H1 (cell line): ENCODE measurements at regions not wholly inside any gene's neighbourhood (a gene's known extent, or its start where the extent isn't known, plus 50 kb on each side); places are given as distances from the start of the nearest gene placed in this dataset.

Source experiments
- CTCF ChIA-PET: fragments of 300-600 bp; sonication (Branson Sonifier 250); formaldehyde crosslinking; loops from one replicate; lab custom pipeline; 2021; ENCODE audit not compliant: partially characterized antibody; lab: Charles Lee
- POLR2A ChIA-PET: fragments of 300-600 bp; sonication (Branson Sonifier 250); formaldehyde crosslinking; loops from one replicate; lab custom pipeline; 2021; ENCODE audit warnings: inconsistent platforms; ENCODE audit not compliant: partially characterized antibody; lab: Charles Lee
- DNase-seq, 2 experiments: peaks; one replicate each; pipeline versions ENCODE4 v3.0.0 to v3.0.0-alpha.2; 2010 to 2022; ENCODE audit warnings: low spot score in 2 of 2, low read depth in 1 of 2, mixed read lengths in 1 of 2
- FAIRE-seq: peaks from 2 replicates; lab custom pipeline; 2011; peaks lifted over from hg19 to GRCh38; lab: Jason Lieb, UNC
- H2AFZ ChIP-seq: 2 replicates; pipeline ENCODE4 v1.8.1; 2012; ENCODE audit warnings: low read length, inconsistent platforms
- H2AK5ac ChIP-seq: 2 replicates; pipeline ENCODE4 v1.6.1; 2013; ENCODE audit warnings: low read depth, low read length
- H2BK120ac ChIP-seq: replicated peaks from 2 replicates; pipeline ENCODE3; 2013; ENCODE audit warnings: low read depth, low read length, inconsistent platforms
- H2BK12ac ChIP-seq: 2 replicates; pipeline ENCODE4 v1.6.1; 2013; ENCODE audit warnings: low read depth, low read length
- H2BK15ac ChIP-seq: 2 replicates; pipeline ENCODE4 v1.6.1; 2013; ENCODE audit warnings: low read length
- H2BK20ac ChIP-seq: 2 replicates; pipeline ENCODE4 v1.6.1; 2013; ENCODE audit warnings: low read length
- H2BK5ac ChIP-seq: 2 replicates; pipeline ENCODE4 v1.6.1; 2013; ENCODE audit warnings: low read depth, low read length
- H3K14ac ChIP-seq: 2 replicates; pipeline ENCODE4 v1.6.1; 2013; ENCODE audit warnings: inconsistent platforms; ENCODE audit not compliant: insufficient read length
- H3K18ac ChIP-seq: 2 replicates; pipeline ENCODE4 v1.6.1; 2013; ENCODE audit warnings: low read length; ENCODE audit errors: extremely low read depth
- H3K23ac ChIP-seq: 2 replicates; pipeline ENCODE4 v1.6.1; 2013; ENCODE audit warnings: inconsistent platforms; ENCODE audit not compliant: insufficient read length
- H3K23me2 ChIP-seq: 2 replicates; pipeline ENCODE4 v1.6.1; 2013; ENCODE audit warnings: low read depth, low read length
- H3K27ac ChIP-seq: 2 replicates; pipeline ENCODE4 v1.6.1; 2011; ENCODE audit warnings: low read depth, low read length, inconsistent platforms
- H3K27me3 ChIP-seq, 4 experiments: replicated peaks in 1 of 4; 1 replicate in 1 of 4; 2 replicates in 3 of 4; pipeline versions ENCODE4 v1.6.1 to v1.8.1; 2011 to 2013; ENCODE audit warnings: low read length in 3 of 4, mild to moderate bottlenecking in 3 of 4, inconsistent platforms in 2 of 4, mixed read lengths in 2 of 4, moderate library complexity in 1 of 4; ENCODE audit not compliant: control insufficient read depth in 3 of 4, insufficient read depth in 3 of 4; ENCODE audit errors: extremely low read depth in 1 of 4
- H3K36me3 ChIP-seq, 4 experiments: 2 replicates each; pipeline versions ENCODE4 v1.6.1 to v1.8.1; 2011 to 2013; ENCODE audit warnings: mild to moderate bottlenecking in 4 of 4, low read length in 3 of 4, moderate library complexity in 2 of 4, control low read depth in 1 of 4, inconsistent platforms in 1 of 4; ENCODE audit not compliant: insufficient read depth in 4 of 4, control insufficient read depth in 2 of 4
- H3K4ac ChIP-seq: replicated peaks from 2 replicates; pipeline ENCODE3; 2013; ENCODE audit warnings: low read length, low read depth, mixed read lengths, inconsistent platforms; ENCODE audit not compliant: insufficient read length
- H3K4me1 ChIP-seq, 4 experiments: replicated peaks in 1 of 4; 1 replicate in 1 of 4; 2 replicates in 3 of 4; pipeline versions ENCODE4 v1.6.1 to v1.8.1; 2011 to 2013; ENCODE audit warnings: low read length in 3 of 4, inconsistent platforms in 2 of 4, mixed read lengths in 1 of 4; ENCODE audit not compliant: insufficient read depth in 4 of 4, control insufficient read depth in 3 of 4
- H3K4me2 ChIP-seq, 2 experiments: 2 replicates each; pipeline versions ENCODE4 v1.6.1 to v1.8.1; 2011 to 2013; ENCODE audit warnings: low read depth in 2 of 2, low read length in 2 of 2, control low read depth in 1 of 2, inconsistent platforms in 1 of 2, mild to moderate bottlenecking in 1 of 2; ENCODE audit not compliant: insufficient read depth in 1 of 2
- H3K4me3 ChIP-seq, 4 experiments: fragments of 200-600, 300-600 bp in 1 of 4; sonication (generic), shearing (Covaris generic), sonication (Bioruptor Twin) in 1 of 4; 2 replicates each; pipeline versions ENCODE4 v1.5.1 to v1.8.1; 2011 to 2016; ENCODE audit warnings: low read length in 4 of 4, low read depth in 3 of 4, control low read depth in 2 of 4, inconsistent platforms in 2 of 4, mild to moderate bottlenecking in 2 of 4, mixed read lengths in 1 of 4, moderate library complexity in 1 of 4; ENCODE audit not compliant: insufficient read depth in 2 of 4; ENCODE audit errors: extremely low read depth in 1 of 4
- H3K56ac ChIP-seq: replicated peaks from 2 replicates; pipeline ENCODE3; 2013; ENCODE audit warnings: low read depth, mild to moderate bottlenecking, mixed read lengths, low read length, inconsistent platforms; ENCODE audit not compliant: insufficient read length
- H3K79me1 ChIP-seq: 2 replicates; pipeline ENCODE4 v1.6.1; 2013; ENCODE audit warnings: low read depth, low read length, control low read depth
- H3K79me2 ChIP-seq, 2 experiments: 2 replicates each; pipeline versions ENCODE4 v1.6.1 to v1.8.1; 2012 to 2013; ENCODE audit warnings: low read length in 2 of 2, mild to moderate bottlenecking in 2 of 2, inconsistent platforms in 1 of 2; ENCODE audit not compliant: insufficient read depth in 2 of 2, control insufficient read depth in 1 of 2
- H3K9ac ChIP-seq, 4 experiments: replicated peaks in 1 of 4; 1 replicate in 1 of 4; 2 replicates in 3 of 4; pipeline versions ENCODE4 v1.6.1 to v1.8.1; 2011 to 2013; ENCODE audit warnings: low read depth in 3 of 4, low read length in 3 of 4, control low read depth in 2 of 4, mild to moderate bottlenecking in 2 of 4, moderate library complexity in 2 of 4, inconsistent platforms in 1 of 4; ENCODE audit errors: extremely low read depth in 1 of 4
- H3K9me3 ChIP-seq, 2 experiments: 2 replicates each; pipeline versions ENCODE4 v1.6.1 to v1.8.1; 2012 to 2013; ENCODE audit warnings: mild to moderate bottlenecking in 2 of 2, moderate library complexity in 2 of 2, control low read depth in 1 of 2, inconsistent platforms in 1 of 2, low read depth in 1 of 2, low read length in 1 of 2, mixed read lengths in 1 of 2; ENCODE audit not compliant: insufficient read depth in 2 of 2
- H4K20me1 ChIP-seq, 2 experiments: replicated peaks in 1 of 2; 2 replicates each; pipeline versions ENCODE3 to v1.8.1; 2011 to 2013; ENCODE audit warnings: inconsistent platforms in 2 of 2, low read length in 2 of 2, mild to moderate bottlenecking in 1 of 2; ENCODE audit not compliant: insufficient read depth in 2 of 2, control insufficient read depth in 1 of 2
- H4K5ac ChIP-seq: 2 replicates; pipeline ENCODE4 v1.6.1; 2013; ENCODE audit warnings: low read length, low read depth, mixed read lengths, inconsistent platforms; ENCODE audit not compliant: insufficient read length
- H4K8ac ChIP-seq: 2 replicates; pipeline ENCODE4 v1.8.0; 2013; ENCODE audit warnings: mild to moderate bottlenecking, moderate library complexity, low read length, inconsistent platforms; ENCODE audit not compliant: insufficient read depth; ENCODE audit errors: extremely low read depth
- H4K91ac ChIP-seq: replicated peaks from 2 replicates; pipeline ENCODE3; 2013; ENCODE audit warnings: low read length, mixed read lengths, inconsistent platforms; ENCODE audit not compliant: insufficient read length
- CHD2 ChIP-seq: IDR thresholded peaks from 2 replicates; pipeline ENCODE4 v1.6.1; 2012; ENCODE audit warnings: low read length, improper control_type of control experiment
- CREB1 ChIP-seq: IDR thresholded peaks from 2 replicates; pipeline ENCODE4 v1.6.1; 2012; ENCODE audit warnings: inconsistent platforms
- EGR1 ChIP-seq: IDR thresholded peaks from 2 replicates; pipeline ENCODE4 v1.6.1; 2011; ENCODE audit warnings: low read depth, low read length, borderline replicate concordance
- KDM1A ChIP-seq: fragments of 200-600, 300-600 bp; sonication (generic); IDR thresholded peaks from 2 replicates; pipeline ENCODE4 v1.7.1; 2016; ENCODE audit warnings: mild to moderate bottlenecking, low read length, borderline replicate concordance
- SP1 ChIP-seq: IDR thresholded peaks from 2 replicates; pipeline ENCODE4 v1.6.1; 2011; ENCODE audit warnings: low read depth, low read length
- SP4 ChIP-seq: IDR thresholded peaks from 2 replicates; pipeline ENCODE4 v1.6.1; 2012; ENCODE audit warnings: low read length, inconsistent platforms
- TF ChIP-seq, protein P1 (sequence below), 3 experiments: IDR thresholded peaks; 1 replicate in 2 of 3; 2 replicates in 1 of 3; pipeline versions ENCODE4 v1.5.1 to v1.6.1; 2011; ENCODE audit warnings: low read length in 3 of 3, mild to moderate bottlenecking in 3 of 3, inconsistent platforms in 2 of 3, low read depth in 1 of 3, moderate library complexity in 1 of 3; ENCODE audit not compliant: insufficient read depth in 1 of 3; ENCODE audit errors: control extremely low read depth in 1 of 3

- no peak overlapping the region for H3K4me2 ChIP-seq
- H3K27ac ChIP-seq: no peak overlapping the region
- no peaks in the 10 kb centered on the region for H3K23me2 ChIP-seq
- H2BK5ac ChIP-seq: no peak overlapping the region
- CTCF ChIA-PET: no interaction called here
- no peaks in the 10 kb centered on the region for H3K9me3 ChIP-seq
- H3K79me2 ChIP-seq: no peaks in the 10 kb centered on the region
- no peak overlapping the region for H2AFZ ChIP-seq
- no peaks in the 10 kb centered on the region for H3K36me3 ChIP-seq
- no peak overlapping the region for H2BK15ac ChIP-seq
- H3K23ac ChIP-seq: no peak overlapping the region
- H3K14ac ChIP-seq: no peak overlapping the region
- TF ChIP-seq KDM1A (no peak), SP1 (no peak), SP4 (no peak), EGR1 (no peak), CREB1 (no peak), CHD2 (no peak)
- TF ChIP-seq, protein P1, sequence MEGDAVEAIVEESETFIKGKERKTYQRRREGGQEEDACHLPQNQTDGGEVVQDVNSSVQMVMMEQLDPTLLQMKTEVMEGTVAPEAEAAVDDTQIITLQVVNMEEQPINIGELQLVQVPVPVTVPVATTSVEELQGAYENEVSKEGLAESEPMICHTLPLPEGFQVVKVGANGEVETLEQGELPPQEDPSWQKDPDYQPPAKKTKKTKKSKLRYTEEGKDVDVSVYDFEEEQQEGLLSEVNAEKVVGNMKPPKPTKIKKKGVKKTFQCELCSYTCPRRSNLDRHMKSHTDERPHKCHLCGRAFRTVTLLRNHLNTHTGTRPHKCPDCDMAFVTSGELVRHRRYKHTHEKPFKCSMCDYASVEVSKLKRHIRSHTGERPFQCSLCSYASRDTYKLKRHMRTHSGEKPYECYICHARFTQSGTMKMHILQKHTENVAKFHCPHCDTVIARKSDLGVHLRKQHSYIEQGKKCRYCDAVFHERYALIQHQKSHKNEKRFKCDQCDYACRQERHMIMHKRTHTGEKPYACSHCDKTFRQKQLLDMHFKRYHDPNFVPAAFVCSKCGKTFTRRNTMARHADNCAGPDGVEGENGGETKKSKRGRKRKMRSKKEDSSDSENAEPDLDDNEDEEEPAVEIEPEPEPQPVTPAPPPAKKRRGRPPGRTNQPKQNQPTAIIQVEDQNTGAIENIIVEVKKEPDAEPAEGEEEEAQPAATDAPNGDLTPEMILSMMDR (IDR thresholded peaks at IDR 0.05; ENCODE audit: control extremely low read depth in 1 of 3, insufficient read depth in 1 of 3, low read depth in 1 of 3, low read length in 3 of 3): no peak
- FAIRE-seq (no peak), DNase-seq (no peak)
- H4K8ac ChIP-seq: no peak overlapping the region
- H4K5ac ChIP-seq: no peak overlapping the region
- H3K18ac ChIP-seq: no peak overlapping the region
- no peak overlapping the region for H2BK20ac ChIP-seq
- H3K4me1 ChIP-seq: no peaks in the 10 kb centered on the region
- no peaks in the 10 kb centered on the region for H3K27me3 ChIP-seq
- H3K79me1 ChIP-seq: no peaks in the 10 kb centered on the region
- H2BK120ac ChIP-seq: no peak overlapping the region
- no peak overlapping the region for H3K9ac ChIP-seq
- H3K56ac ChIP-seq: no peak overlapping the region
- H3K4ac ChIP-seq: no peak overlapping the region
- H4K20me1 ChIP-seq: no peaks in the 10 kb centered on the region
- H2AK5ac ChIP-seq: no peak overlapping the region
- no peak overlapping the region for H3K4me3 ChIP-seq
- H2BK12ac ChIP-seq: no peak overlapping the region
- H4K91ac ChIP-seq: no peak overlapping the region
- POLR2A ChIA-PET: no interaction called here
Measured at GRCh38 chr14:84857571-84857970, 672.4 kb upstream of the FLRT2 start.
